Loucy (cell line): ENCODE measurements at regions not wholly inside any gene's neighbourhood (a gene's known extent, or its start where the extent isn't known, plus 50 kb on each side); places are given as distances from the start of the nearest gene placed in this dataset.

Source experiments
- H2AFZ ChIP-seq: fragments of 200-600 bp; sonication (generic); 2 replicates; pipeline ENCODE4 v1.6.0; 2016; ENCODE audit warnings: antibody characterized with exemption, mild to moderate bottlenecking, low read length, moderate library complexity
- H3F3A ChIP-seq: fragments of 200-600 bp; 2 replicates; pipeline ENCODE4 v1.6.0; 2016; ENCODE audit warnings: antibody characterized with exemption, low read depth, mild to moderate bottlenecking
- H3K27me3 ChIP-seq: fragments of 200-600 bp; sonication (generic); 2 replicates; pipeline ENCODE4 v1.6.1; 2014; ENCODE audit warnings: low read length, mild to moderate bottlenecking; ENCODE audit not compliant: insufficient read depth, poor library complexity, severe bottlenecking
- H3K36me3 ChIP-seq: fragments of 200-600 bp; sonication (generic); 2 replicates; pipeline ENCODE4 v1.6.1; 2016; ENCODE audit warnings: low read length; ENCODE audit not compliant: insufficient read depth
- H3K4me1 ChIP-seq: fragments of 200-600 bp; sonication (generic); 2 replicates; pipeline ENCODE4 v1.5.1; 2014; ENCODE audit warnings: low read length, mild to moderate bottlenecking; ENCODE audit not compliant: insufficient read depth, poor library complexity, severe bottlenecking
- H3K4me2 ChIP-seq: fragments of 200-600 bp; sonication (generic); 2 replicates; pipeline ENCODE4 v1.6.0; 2014; ENCODE audit warnings: antibody characterized with exemption, low read length, low read depth, mild to moderate bottlenecking; ENCODE audit not compliant: poor library complexity, severe bottlenecking
- H3K4me3 ChIP-seq: fragments of 200-600 bp; sonication (generic); 2 replicates; pipeline ENCODE4 v1.5.1; 2014; ENCODE audit warnings: low read length, mild to moderate bottlenecking, mixed read lengths; ENCODE audit not compliant: poor library complexity, severe bottlenecking
- H3K79me2 ChIP-seq: fragments of 200-600 bp; sonication (generic); 2 replicates; pipeline ENCODE4 v1.6.1; 2014; ENCODE audit warnings: low read length; ENCODE audit not compliant: insufficient read depth
- H3K9ac ChIP-seq: fragments of 200-600 bp; sonication (generic); 2 replicates; pipeline ENCODE4 v1.6.0; 2014; ENCODE audit warnings: mild to moderate bottlenecking, low read depth, low read length, moderate library complexity; ENCODE audit not compliant: poor library complexity, severe bottlenecking
- H3K9me2 ChIP-seq: fragments of 200-600 bp; sonication (generic); replicated peaks from 2 replicates; pipeline ENCODE4 v1.6.1; 2016; ENCODE audit warnings: low read depth, low read length, mixed read lengths
- H3K9me3 ChIP-seq: fragments of 200-600 bp; sonication (generic); 2 replicates; pipeline ENCODE4 v1.6.1; 2014; ENCODE audit warnings: mild to moderate bottlenecking, antibody characterized with exemption, low read length, low read depth; ENCODE audit not compliant: insufficient read depth
- H4K20me1 ChIP-seq: fragments of 200-600 bp; sonication (generic); 2 replicates; pipeline ENCODE4 v1.6.0; 2014; ENCODE audit warnings: antibody characterized with exemption, low read length, mild to moderate bottlenecking; ENCODE audit not compliant: insufficient read depth, poor library complexity, severe bottlenecking
- CTCF ChIP-seq: fragments of 200-600 bp; sonication (generic); conservative IDR thresholded peaks from 2 replicates; pipeline ENCODE4 v1.5.1; 2014; ENCODE audit warnings: mild to moderate bottlenecking, antibody characterized with exemption, low read length
- EZH2phosphoT487 ChIP-seq: fragments of 200-600 bp; IDR thresholded peaks from 2 replicates; pipeline ENCODE4 v1.6.1; 2018; ENCODE audit warnings: antibody characterized with exemption, mild to moderate bottlenecking, moderate library complexity, borderline replicate concordance

GRCh38 chr5:171680485-171680884 lies 105.1 kb upstream of the SMIM23 start:
- no peak for TF ChIP-seq CTCF
- H3K9me3 ChIP-seq, result no peaks in the 10 kb centered on the region
- H3K79me2 ChIP-seq, result no peaks in the 10 kb centered on the region
- no peaks in the 10 kb centered on the region for H3F3A ChIP-seq
- no peaks in the 10 kb centered on the region for H3K36me3 ChIP-seq
- no peak overlapping the region for H3K4me2 ChIP-seq
- no peaks in the 10 kb centered on the region for H4K20me1 ChIP-seq
- H3K27me3 ChIP-seq, result no peaks in the 10 kb centered on the region
- H3K9me2 ChIP-seq, result no peaks in the 10 kb centered on the region
- peaks cover 5% of the 10 kb centered on the region for H3K4me1 ChIP-seq
- H3K9ac ChIP-seq, result no peak overlapping the region
- no peak overlapping the region for H2AFZ ChIP-seq
- no peak overlapping the region for H3K4me3 ChIP-seq

- no peaks in the 10 kb centered on the region for H3K9me3 ChIP-seq
- no peaks in the 10 kb centered on the region for H3K79me2 ChIP-seq
- no peaks in the 10 kb centered on the region for H3K36me3 ChIP-seq
- peaks cover 5% of the 10 kb centered on the region for H3K4me1 ChIP-seq
- no peak overlapping the region for H3K9ac ChIP-seq
- no peaks in the 10 kb centered on the region for H3K27me3 ChIP-seq
- H4K20me1 ChIP-seq, result no peaks in the 10 kb centered on the region
- no peak overlapping the region for H3K4me2 ChIP-seq
- H3K4me3 ChIP-seq, result no peak overlapping the region
- H3K9me2 ChIP-seq, result no peaks in the 10 kb centered on the region
- no peak overlapping the region for H2AFZ ChIP-seq
- no peaks in the 10 kb centered on the region for H3F3A ChIP-seq
- TF ChIP-seq CTCF (no peak), EZH2phosphoT487 (no peak)
Measured at GRCh38 chr5:171681061-171681460, 104.6 kb upstream of the SMIM23 start.

- Histone ChIP-seq H3K4me3 (no peak overlapping the region), H3K9me3 (no peaks in the 10 kb centered on the region), H3K36me3 (no peaks in the 10 kb centered on the region), H3K79me2 (no peaks in the 10 kb centered on the region), H3K4me2 (no peak overlapping the region), H3F3A (no peaks in the 10 kb centered on the region), H4K20me1 (no peaks in the 10 kb centered on the region), H3K27me3 (no peaks in the 10 kb centered on the region), H2AFZ (peak overlapping the region; percentile 73; the same call in 1 of the 2 replicates), H3K9me2 (no peaks in the 10 kb centered on the region), H3K4me1 (peaks cover 5% of the 10 kb centered on the region), H3K9ac (no peak overlapping the region)
- TF ChIP-seq CTCF (no peak), EZH2phosphoT487 (no peak)
Measured at GRCh38 chr5:171681677-171682076, 103.9 kb upstream of the SMIM23 start.
